ENCODE measurements at regions not wholly inside any gene's neighbourhood (a gene's known extent, or its start where the extent isn't known, plus 50 kb on each side); places are given as distances from the start of the nearest gene placed in this dataset.

DNA sequence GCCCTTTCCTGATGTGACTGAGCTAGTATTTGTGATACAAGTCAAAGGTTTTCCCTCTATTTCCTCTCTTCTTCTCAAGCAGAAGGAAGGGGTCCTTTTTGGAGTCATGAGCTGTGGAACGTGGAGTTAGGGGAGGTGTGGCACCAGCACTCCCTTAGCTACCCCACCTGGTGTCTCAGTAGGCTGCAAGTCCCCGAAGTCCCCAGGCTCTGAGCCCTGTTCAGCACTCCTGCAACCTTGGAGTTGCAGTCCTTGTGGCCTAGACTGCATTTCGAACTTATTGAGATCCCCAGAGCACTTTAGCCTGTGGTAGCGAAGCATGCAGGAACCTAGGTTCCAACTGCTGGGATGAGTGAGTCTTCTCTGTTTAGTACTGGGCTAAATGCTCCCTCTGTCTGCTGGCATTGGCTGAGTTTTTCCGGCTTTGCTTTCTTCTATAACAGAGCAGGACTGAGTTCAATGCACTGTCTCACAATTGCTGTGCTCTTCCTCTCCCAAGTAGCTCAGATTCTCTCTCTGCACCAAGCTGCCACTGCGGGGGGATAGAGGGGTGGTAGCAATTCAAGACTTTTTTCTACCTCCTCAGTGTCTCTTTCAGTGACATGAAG is 600.7 kb upstream of the CDH9 start:
- Histone ChIP-seq H2BK15ac (ENCODE audit: low read length) (no peak overlapping the region), H3K23ac (ENCODE audit: insufficient read length) (no peak overlapping the region), H3K9me3 (ENCODE audit: insufficient read depth in 2 of 2, low read depth in 1 of 2, low read length in 1 of 2) (peaks cover 0 to 2% of the 10 kb centered on the region in 2 experiments; a peak in 1 of 4 replicates), H3K14ac (ENCODE audit: insufficient read length) (no peak overlapping the region), H3K4me1 (replicated peaks in 1 of 4; ENCODE audit: control insufficient read depth in 3 of 4, insufficient read depth in 4 of 4, low read length in 3 of 4) (no peaks in the 10 kb centered on the region), H3K4ac (replicated peaks; ENCODE audit: insufficient read length, low read depth, low read length) (no peak overlapping the region), H3K27me3 (replicated peaks in 1 of 4; ENCODE audit: control insufficient read depth in 3 of 4, extremely low read depth in 1 of 4, insufficient read depth in 3 of 4, low read length in 3 of 4) (no peaks in the 10 kb centered on the region), H3K4me2 (ENCODE audit: insufficient read depth in 1 of 2, low read depth in 2 of 2, low read length in 2 of 2) (no peak overlapping the region), H4K20me1 (replicated peaks in 1 of 2; ENCODE audit: control insufficient read depth in 1 of 2, insufficient read depth in 2 of 2, low read length in 2 of 2) (no peaks in the 10 kb centered on the region), H3K4me3 (ENCODE audit: extremely low read depth in 1 of 4, insufficient read depth in 2 of 4, low read depth in 3 of 4, low read length in 4 of 4) (no peak overlapping the region), H3K18ac (ENCODE audit: extremely low read depth, low read length) (no peak overlapping the region), H2BK20ac (ENCODE audit: low read length) (no peak overlapping the region), H2BK12ac (ENCODE audit: low read depth, low read length) (no peak overlapping the region), H4K91ac (replicated peaks; ENCODE audit: insufficient read length, low read length) (no peak overlapping the region), H4K8ac (ENCODE audit: extremely low read depth, insufficient read depth, low read length) (no peak overlapping the region), H3K9ac (replicated peaks in 1 of 4; ENCODE audit: extremely low read depth in 1 of 4, low read depth in 3 of 4, low read length in 3 of 4) (no peak overlapping the region), H3K79me2 (ENCODE audit: control insufficient read depth in 1 of 2, insufficient read depth in 2 of 2, low read length in 2 of 2) (no peaks in the 10 kb centered on the region), H2BK5ac (ENCODE audit: low read depth, low read length) (no peak overlapping the region), H4K5ac (ENCODE audit: insufficient read length, low read depth, low read length) (no peak overlapping the region), H3K36me3 (ENCODE audit: control insufficient read depth in 2 of 4, insufficient read depth in 4 of 4, low read length in 3 of 4) (no peaks in the 10 kb centered on the region), H3K79me1 (ENCODE audit: low read depth, low read length) (no peaks in the 10 kb centered on the region), H2BK120ac (replicated peaks; ENCODE audit: low read depth, low read length) (no peak overlapping the region), H3K56ac (replicated peaks; ENCODE audit: insufficient read length, low read depth, low read length) (no peak overlapping the region), H2AK5ac (ENCODE audit: low read depth, low read length) (no peak overlapping the region), H3K23me2 (ENCODE audit: low read depth, low read length) (no peaks in the 10 kb centered on the region), H3K27ac (ENCODE audit: low read depth, low read length) (no peak overlapping the region), H2AFZ (ENCODE audit: low read length) (peak overlapping the region; percentile 88)
- no peak for FAIRE-seq
- no peak for DNase-seq (ENCODE audit: low read depth in 1 of 2, low spot score in 2 of 2)
- ChIA-PET CTCF (ENCODE audit: partially characterized antibody) (interaction anchor here (0.6 to 1.8 kb wide), 5 partner anchors 11 to 834 kb away, joined by 3 to 8 read pairs (median 3); no protein-coding TSS in a partner anchor), POLR2A (ENCODE audit: partially characterized antibody) (no interaction called here)
- WGBS, 2 experiments (ENCODE audit: extremely low coverage in 1 of 2, insufficient coverage in 1 of 2, insufficient read length in 1 of 2, insufficient replicate concordance in 2 of 2, low coverage in 1 of 2, low lambda C conversion rate in 2 of 2, missing lambda C conversion rate in 1 of 2), result 90% methylated on average over 6 of the region's 6 CpGs; no CpG with 5 or more reads in 1 of the 2 experiments
- TF ChIP-seq KDM5A (IDR thresholded peaks at IDR 0.05; ENCODE audit: low read length) (no peak), RAD21 (IDR thresholded peaks at IDR 0.05 in 1 of 2, conservative IDR thresholded peaks at IDR 0.05 in 1 of 2; ENCODE audit: low read depth in 2 of 2, low read length in 2 of 2) (peak; percentile 5 to 21; a peak in 2 of 4 replicates)

Data from H1 (cell line).